ENCODE measurements at regions not wholly inside any gene's neighbourhood (a gene's known extent, or its start where the extent isn't known, plus 50 kb on each side); places are given as distances from the start of the nearest gene placed in this dataset.
"Not testable (repeated sequence)": the region's sequence is repeated elsewhere in the genome, so short reads cannot be mapped to it uniquely, and the experiment has no call there.

- H3K4me1 ChIP-seq: no peaks in the 10 kb centered on the region
- WGBS, 2 donors: 75 to 76% methylated on average over 17 of the region's 17 CpGs
These were observed 156.9 kb downstream of the VEGFA start for GRCh38 chr6:43926634-43927531.

GRCh38 chr6:43925636-43926139, 155.7 kb downstream of the VEGFA start:
- H3K36me3 ChIP-seq (ENCODE audit: low read depth, missing control alignments); DNase-seq; H3K27me3 ChIP-seq; H3K27ac ChIP-seq; H3K9me3 ChIP-seq; H3K4me1 ChIP-seq; H3K4me3 ChIP-seq; intact Hi-C loops (cut with DNase I; ENCODE audit: low total_unique reads): not testable (repeated sequence)
- WGBS, 2 donors: 92 to 96% methylated on average over 6 to 7 of the region's 7 CpGs

More at GRCh38 chr6:43926634-43927531, 156.9 kb downstream of the VEGFA start:
- H3K27ac ChIP-seq: no peak overlapping the region
- DNase-seq: no peak
- intact Hi-C loops (cut with DNase I; ENCODE audit: low total_unique reads): no loop called here
- no peaks in the 10 kb centered on the region for H3K27me3 ChIP-seq
- no peak overlapping the region for H3K4me3 ChIP-seq
- H3K36me3 ChIP-seq (ENCODE audit: low read depth, missing control alignments): no peaks in the 10 kb centered on the region
- H3K9me3 ChIP-seq: no peaks in the 10 kb centered on the region
- TF ChIP-seq, protein P1, sequence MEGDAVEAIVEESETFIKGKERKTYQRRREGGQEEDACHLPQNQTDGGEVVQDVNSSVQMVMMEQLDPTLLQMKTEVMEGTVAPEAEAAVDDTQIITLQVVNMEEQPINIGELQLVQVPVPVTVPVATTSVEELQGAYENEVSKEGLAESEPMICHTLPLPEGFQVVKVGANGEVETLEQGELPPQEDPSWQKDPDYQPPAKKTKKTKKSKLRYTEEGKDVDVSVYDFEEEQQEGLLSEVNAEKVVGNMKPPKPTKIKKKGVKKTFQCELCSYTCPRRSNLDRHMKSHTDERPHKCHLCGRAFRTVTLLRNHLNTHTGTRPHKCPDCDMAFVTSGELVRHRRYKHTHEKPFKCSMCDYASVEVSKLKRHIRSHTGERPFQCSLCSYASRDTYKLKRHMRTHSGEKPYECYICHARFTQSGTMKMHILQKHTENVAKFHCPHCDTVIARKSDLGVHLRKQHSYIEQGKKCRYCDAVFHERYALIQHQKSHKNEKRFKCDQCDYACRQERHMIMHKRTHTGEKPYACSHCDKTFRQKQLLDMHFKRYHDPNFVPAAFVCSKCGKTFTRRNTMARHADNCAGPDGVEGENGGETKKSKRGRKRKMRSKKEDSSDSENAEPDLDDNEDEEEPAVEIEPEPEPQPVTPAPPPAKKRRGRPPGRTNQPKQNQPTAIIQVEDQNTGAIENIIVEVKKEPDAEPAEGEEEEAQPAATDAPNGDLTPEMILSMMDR (IDR thresholded peaks at IDR 0.05): no peak
- no peak for TF ChIP-seq POLR2A (IDR thresholded peaks at IDR 0.05)

GRCh38 chr6:43924222-43924702, 154.3 kb downstream of the VEGFA start:
- 73 to 83% methylated on average over 8 to 12 of the region's 12 CpGs for WGBS, 2 donors
- no peak for DNase-seq
- no peaks in the 10 kb centered on the region for H3K9me3 ChIP-seq
- H3K27me3 ChIP-seq: no peaks in the 10 kb centered on the region
- no peak overlapping the region for H3K27ac ChIP-seq
- intact Hi-C loops (cut with DNase I; ENCODE audit: low total_unique reads): no loop called here
- no peaks in the 10 kb centered on the region for H3K36me3 ChIP-seq (ENCODE audit: low read depth, missing control alignments)
- TF ChIP-seq, protein P1 (IDR thresholded peaks at IDR 0.05): no peak
- TF ChIP-seq POLR2A (IDR thresholded peaks at IDR 0.05): no peak
- H3K4me3 ChIP-seq: no peak overlapping the region
- no peaks in the 10 kb centered on the region for H3K4me1 ChIP-seq

GRCh38 chr6:43923376-43924221, 153.6 kb downstream of the VEGFA start:
- intact Hi-C loops (cut with DNase I; ENCODE audit: low total_unique reads): no loop called here
- H3K9me3 ChIP-seq: no peaks in the 10 kb centered on the region
- 92 to 94% methylated on average over 8 to 15 of the region's 15 CpGs for WGBS, 2 donors
- no peaks in the 10 kb centered on the region for H3K36me3 ChIP-seq (ENCODE audit: low read depth, missing control alignments)
- no peak overlapping the region for H3K27ac ChIP-seq
- no peak for TF ChIP-seq POLR2A (IDR thresholded peaks at IDR 0.05)
- TF ChIP-seq, protein P1 (IDR thresholded peaks at IDR 0.05): no peak
- H3K27me3 ChIP-seq: no peaks in the 10 kb centered on the region
- no peaks in the 10 kb centered on the region for H3K4me1 ChIP-seq
- no peak for DNase-seq
- no peak overlapping the region for H3K4me3 ChIP-seq
